ENCODE measurements at regions not wholly inside any gene's neighbourhood (a gene's known extent, or its start where the extent isn't known, plus 50 kb on each side); places are given as distances from the start of the nearest gene placed in this dataset.

DNA sequence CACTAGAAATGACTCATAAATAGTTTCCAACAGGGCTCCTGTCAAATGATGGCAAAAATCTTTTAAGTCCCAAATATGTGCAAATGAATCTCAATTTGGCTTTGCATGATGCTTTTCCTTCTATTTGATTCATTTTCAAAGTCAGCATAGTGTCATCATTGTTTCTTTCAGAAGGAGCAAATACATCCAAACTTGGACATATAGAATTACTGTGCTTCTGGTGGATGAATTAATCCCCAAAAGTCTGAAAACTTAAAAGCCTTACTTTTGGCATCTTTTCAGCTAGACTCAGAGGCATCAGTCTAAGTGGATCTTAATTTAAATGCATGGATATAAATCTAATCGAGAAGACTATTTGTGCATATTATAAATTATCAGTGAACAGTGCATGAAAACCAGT lies 578.1 kb upstream of the FZD8 start:
- TF ChIP-seq, protein P1, sequence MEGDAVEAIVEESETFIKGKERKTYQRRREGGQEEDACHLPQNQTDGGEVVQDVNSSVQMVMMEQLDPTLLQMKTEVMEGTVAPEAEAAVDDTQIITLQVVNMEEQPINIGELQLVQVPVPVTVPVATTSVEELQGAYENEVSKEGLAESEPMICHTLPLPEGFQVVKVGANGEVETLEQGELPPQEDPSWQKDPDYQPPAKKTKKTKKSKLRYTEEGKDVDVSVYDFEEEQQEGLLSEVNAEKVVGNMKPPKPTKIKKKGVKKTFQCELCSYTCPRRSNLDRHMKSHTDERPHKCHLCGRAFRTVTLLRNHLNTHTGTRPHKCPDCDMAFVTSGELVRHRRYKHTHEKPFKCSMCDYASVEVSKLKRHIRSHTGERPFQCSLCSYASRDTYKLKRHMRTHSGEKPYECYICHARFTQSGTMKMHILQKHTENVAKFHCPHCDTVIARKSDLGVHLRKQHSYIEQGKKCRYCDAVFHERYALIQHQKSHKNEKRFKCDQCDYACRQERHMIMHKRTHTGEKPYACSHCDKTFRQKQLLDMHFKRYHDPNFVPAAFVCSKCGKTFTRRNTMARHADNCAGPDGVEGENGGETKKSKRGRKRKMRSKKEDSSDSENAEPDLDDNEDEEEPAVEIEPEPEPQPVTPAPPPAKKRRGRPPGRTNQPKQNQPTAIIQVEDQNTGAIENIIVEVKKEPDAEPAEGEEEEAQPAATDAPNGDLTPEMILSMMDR (conservative IDR thresholded peaks at IDR 0.05; ENCODE audit: low read depth, low read length): no peak
- no peak overlapping the region for H3K4me3 ChIP-seq (ENCODE audit: low read depth, low read length)
- no peak for DNase-seq (ENCODE audit: low read depth)

DNA sequence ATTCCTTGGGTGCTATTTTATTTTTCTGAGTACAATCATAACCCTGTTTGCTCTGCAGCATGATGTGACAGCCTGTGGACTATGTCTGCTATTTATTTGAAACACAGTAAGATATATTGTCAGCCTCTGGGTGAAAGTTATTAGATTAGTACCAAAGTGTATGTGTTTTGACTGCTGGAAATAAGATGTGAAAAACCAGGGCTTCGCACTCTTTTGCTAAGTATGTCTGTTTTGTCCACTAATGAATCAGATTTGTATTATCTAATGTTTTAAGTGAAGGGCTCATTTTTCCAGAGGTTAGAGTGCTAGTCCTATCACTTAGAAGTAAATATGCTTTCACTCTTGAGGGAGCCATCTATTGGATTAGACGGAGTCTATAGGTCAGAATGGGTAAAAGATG lies 569.8 kb upstream of the FZD8 start:
- H3K4me3 ChIP-seq (ENCODE audit: low read depth, low read length): no peak overlapping the region
- no peak for DNase-seq (ENCODE audit: low read depth)
- TF ChIP-seq, protein P1 (conservative IDR thresholded peaks at IDR 0.05; ENCODE audit: low read depth, low read length): no peak

DNA sequence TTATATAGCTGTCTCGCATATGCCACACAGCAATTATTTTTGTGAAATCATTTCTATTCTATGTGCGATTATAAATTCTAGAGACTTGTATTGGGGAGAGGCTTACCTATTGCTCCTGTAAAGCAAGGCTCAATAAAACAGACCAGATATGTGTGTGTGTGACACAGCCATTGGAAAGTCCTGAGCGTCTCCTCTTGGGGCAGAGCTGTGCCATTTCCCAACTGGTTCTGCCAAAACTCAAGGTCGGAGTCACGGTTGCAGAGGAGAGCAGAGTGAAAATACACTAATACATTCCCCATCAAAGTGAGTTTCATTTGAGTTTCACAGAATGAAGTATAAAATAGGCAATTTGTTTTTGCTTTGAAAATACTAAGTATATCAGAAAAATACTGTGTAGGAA lies 567.4 kb upstream of the FZD8 start:
- no peak for DNase-seq (ENCODE audit: low read depth)
- TF ChIP-seq, protein P1 (conservative IDR thresholded peaks at IDR 0.05; ENCODE audit: low read depth, low read length): no peak
- H3K4me3 ChIP-seq (ENCODE audit: low read depth, low read length): no peak overlapping the region

DNA sequence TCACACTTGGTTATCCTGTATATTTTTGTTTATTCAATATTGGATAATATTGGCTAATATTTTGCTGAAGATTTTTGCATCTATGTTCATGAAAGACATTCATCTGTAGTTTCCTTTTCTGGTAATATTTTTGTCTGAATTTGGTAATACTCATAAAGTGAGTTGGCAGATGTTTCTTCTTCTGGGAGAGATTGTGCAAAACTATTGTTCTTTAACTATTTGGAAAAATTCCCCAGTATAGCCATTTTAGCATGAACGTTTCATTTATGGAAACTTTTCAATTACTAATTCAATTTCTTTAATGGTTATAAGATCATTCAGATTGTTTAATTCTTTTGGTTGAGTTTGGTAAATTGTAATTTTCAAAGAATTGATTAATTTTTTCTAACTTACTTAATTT lies 560.8 kb upstream of the FZD8 start:
- H3K4me3 ChIP-seq (ENCODE audit: low read depth, low read length): no peak overlapping the region
- DNase-seq (ENCODE audit: low read depth): no peak
- TF ChIP-seq, protein P1 (conservative IDR thresholded peaks at IDR 0.05; ENCODE audit: low read depth, low read length): no peak

DNA sequence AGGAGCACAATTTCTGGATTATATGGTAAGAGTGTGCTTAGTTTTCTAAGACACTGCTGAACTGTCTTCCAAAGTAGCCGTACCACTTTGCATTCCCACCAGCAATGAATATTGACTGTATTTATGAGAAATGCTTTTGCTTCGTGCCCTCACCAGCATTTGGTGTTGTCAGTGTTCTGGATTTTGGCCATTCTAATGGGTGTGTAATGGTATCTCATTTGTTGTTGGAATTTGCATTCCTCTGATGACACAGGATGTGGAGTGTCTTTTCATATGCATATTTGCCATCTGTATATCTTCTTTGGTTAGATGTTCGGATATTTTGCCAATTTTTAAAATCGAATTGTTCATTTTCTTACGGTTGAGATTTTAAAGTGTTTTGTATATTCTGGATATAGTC lies 558.5 kb upstream of the FZD8 start:
- no peak overlapping the region for H3K4me3 ChIP-seq (ENCODE audit: low read depth, low read length)
- TF ChIP-seq, protein P1 (conservative IDR thresholded peaks at IDR 0.05; ENCODE audit: low read depth, low read length): no peak
- DNase-seq (ENCODE audit: low read depth): no peak

DNA sequence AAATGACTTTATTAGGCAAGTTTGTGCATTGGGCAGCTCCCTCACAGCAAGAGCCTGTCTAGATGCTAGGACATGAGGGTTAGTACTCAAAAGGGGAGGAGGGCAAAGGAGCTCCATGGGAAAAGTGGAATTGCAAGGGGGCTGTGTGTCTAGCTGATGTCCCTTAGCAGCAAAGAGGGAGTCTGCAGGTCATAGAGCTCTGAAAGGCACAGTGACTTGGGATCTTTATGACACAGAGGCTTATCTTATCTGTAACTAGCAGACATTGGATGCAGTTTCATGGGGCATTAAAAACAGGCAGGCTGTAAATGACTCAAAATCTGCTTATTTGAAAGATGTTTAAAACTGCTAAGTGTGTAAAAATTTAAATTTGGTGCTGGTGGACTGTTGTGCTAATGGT lies 556.2 kb upstream of the FZD8 start:
- no peak for DNase-seq (ENCODE audit: low read depth)
- H3K4me3 ChIP-seq (ENCODE audit: low read depth, low read length): no peak overlapping the region
- TF ChIP-seq, protein P1 (conservative IDR thresholded peaks at IDR 0.05; ENCODE audit: low read depth, low read length): no peak

DNA sequence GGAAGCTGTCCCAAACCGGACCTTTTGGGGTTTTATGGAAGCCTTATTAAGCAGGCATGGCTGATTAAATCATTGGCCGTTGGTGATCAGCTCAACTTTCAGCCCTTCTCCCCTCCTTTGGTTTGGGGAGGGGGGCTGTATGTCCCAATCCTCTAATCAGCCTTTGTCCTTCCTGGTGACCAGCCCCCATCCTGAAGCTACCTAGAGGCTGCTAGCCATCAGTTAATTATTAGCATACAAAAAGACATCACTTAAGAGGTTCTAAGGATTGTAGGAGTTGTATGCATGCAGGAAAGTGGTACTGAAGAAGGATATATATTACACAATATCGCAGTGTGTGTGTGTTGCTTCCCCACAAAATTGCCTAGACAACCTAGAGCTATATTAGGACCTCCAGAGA lies 553.3 kb upstream of the FZD8 start:
- DNase-seq (ENCODE audit: low read depth): no peak
- TF ChIP-seq, protein P1 (conservative IDR thresholded peaks at IDR 0.05; ENCODE audit: low read depth, low read length): no peak
- no peak overlapping the region for H3K4me3 ChIP-seq (ENCODE audit: low read depth, low read length)
